ENCODE measurements at regions not wholly inside any gene's neighbourhood (a gene's known extent, or its start where the extent isn't known, plus 50 kb on each side); places are given as distances from the start of the nearest gene placed in this dataset.

- no peak for TF ChIP-seq POLR2A (IDR thresholded peaks at IDR 0.05; ENCODE audit: low read depth, low read length)
- no peak for TF ChIP-seq SPI1 (IDR thresholded peaks at IDR 0.05; ENCODE audit: low read depth, low read length)
- no peak for TF ChIP-seq TAF1 (IDR thresholded peaks at IDR 0.05; ENCODE audit: low read depth, low read length)
These were observed 125.0 kb downstream of the RXFP2 start for GRCh38 chr13:31864307-31864706.
